Smooth muscle cell (in vitro differentiated cells): ENCODE measurements at regions not wholly inside any gene's neighbourhood (a gene's known extent, or its start where the extent isn't known, plus 50 kb on each side); places are given as distances from the start of the nearest gene placed in this dataset.

Experiments used
- DNase-seq: peaks from one replicate; lab custom pipeline; 2025; ENCODE audit not compliant: unreplicated experiment; lab: John Stamatoyannopoulos, UW
- H2AFZ ChIP-seq: fragments of 200-600 bp; sonication (generic); 2 replicates; pipeline ENCODE4 v1.6.0; 2016; ENCODE audit warnings: antibody characterized with exemption, low read depth, mild to moderate bottlenecking
- H3F3A ChIP-seq: fragments of 200-600 bp; sonication (generic); 2 replicates; pipeline ENCODE4 v1.6.0; 2017; ENCODE audit warnings: antibody characterized with exemption, low read depth
- H3K27ac ChIP-seq: fragments of 200-600 bp; sonication (generic); 2 replicates; pipeline ENCODE4 v1.5.1; 2016; ENCODE audit warnings: low read depth, mild to moderate bottlenecking
- H3K27me3 ChIP-seq: fragments of 200-600 bp; sonication (generic); 2 replicates; pipeline ENCODE4 v1.6.1; 2016; ENCODE audit warnings: low read depth, mild to moderate bottlenecking
- H3K36me3 ChIP-seq: fragments of 200-600 bp; sonication (generic); 2 replicates; pipeline ENCODE4 v1.5.1; 2016; ENCODE audit warnings: low read depth
- H3K4me1 ChIP-seq: fragments of 200-600 bp; sonication (generic); 2 replicates; pipeline ENCODE4 v1.5.1; 2016; ENCODE audit warnings: low read depth
- H3K4me2 ChIP-seq: fragments of 200-600 bp; sonication (generic); 2 replicates; pipeline ENCODE4 v1.6.0; 2016; ENCODE audit warnings: mild to moderate bottlenecking
- H3K4me3 ChIP-seq: fragments of 200-600 bp; sonication (generic); 2 replicates; pipeline ENCODE4 v1.5.1; 2016; ENCODE audit warnings: mild to moderate bottlenecking
- H3K79me2 ChIP-seq: fragments of 200-600 bp; sonication (generic); 2 replicates; pipeline ENCODE4 v1.6.0; 2016; ENCODE audit warnings: low read depth, mild to moderate bottlenecking
- H3K9ac ChIP-seq: fragments of 200-600 bp; sonication (generic); 2 replicates; pipeline ENCODE4 v1.6.0; 2016; ENCODE audit warnings: low read depth
- H3K9me3 ChIP-seq: fragments of 200-600 bp; sonication (generic); replicated peaks from 2 replicates; pipeline ENCODE4 v1.5.1; 2016; ENCODE audit warnings: low read depth
- H4K20me1 ChIP-seq: fragments of 200-600 bp; sonication (generic); 2 replicates; pipeline ENCODE4 v1.6.0; 2016; ENCODE audit warnings: low read depth
- WGBS: methylation state at CpG from one replicate; pipeline ENCODE4 v1.1.7; 2016; ENCODE audit warnings: low lambda C conversion rate; 5-methylcytosine and 5-hydroxymethylcytosine counted together
- TF ChIP-seq, protein P1 (sequence below): fragments of 200-600 bp; sonication (generic); IDR thresholded peaks from 2 replicates; pipeline ENCODE4 v1.5.1; 2017; ENCODE audit warnings: borderline replicate concordance, mild to moderate bottlenecking, antibody characterized with exemption; ENCODE audit not compliant: insufficient read depth, poor library complexity, severe bottlenecking

DNA sequence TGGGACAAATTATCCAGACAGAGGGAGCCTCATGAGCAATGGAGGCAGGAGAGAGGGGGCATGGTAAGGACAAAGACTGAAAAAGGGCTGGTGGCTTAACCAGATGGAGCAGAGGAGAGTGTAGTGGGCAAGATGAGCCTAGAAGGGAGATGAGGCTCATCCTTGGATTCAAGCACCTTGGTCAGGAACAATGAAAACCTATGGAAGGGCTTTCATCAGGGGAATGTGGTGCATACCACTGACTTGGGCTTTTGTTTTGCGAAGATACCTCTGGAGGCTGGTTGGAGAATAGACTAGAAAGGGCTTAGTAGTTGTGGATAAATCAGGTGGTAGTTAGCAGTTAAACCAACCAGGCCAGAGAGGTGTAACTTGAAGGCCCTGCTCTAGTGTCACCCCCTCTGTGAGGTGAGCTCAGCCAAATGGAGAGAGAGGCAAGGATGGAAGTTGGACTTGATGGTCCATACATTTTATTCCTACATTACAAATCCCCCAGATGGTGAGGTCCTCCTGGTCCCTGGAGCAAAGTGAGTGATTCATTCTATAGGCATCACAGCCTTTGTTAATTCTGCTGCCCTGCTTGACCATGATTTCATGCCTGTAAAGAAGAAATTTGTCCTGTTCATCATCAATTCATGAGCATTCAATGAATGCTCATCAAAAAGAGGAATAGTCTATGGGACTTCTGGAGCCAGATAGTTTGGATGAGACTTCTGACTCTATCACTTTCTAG lies 264.8 kb upstream of the IGFBP7 start:
- Histone ChIP-seq H3K4me1 (no peaks in the 10 kb centered on the region), H3K4me3 (no peak overlapping the region), H3K9me3 (no peaks in the 10 kb centered on the region), H2AFZ (no peak overlapping the region), H3K27ac (no peak overlapping the region), H3K9ac (no peak overlapping the region), H3K79me2 (no peaks in the 10 kb centered on the region), H3F3A (no peaks in the 10 kb centered on the region), H3K4me2 (no peak overlapping the region), H3K27me3 (no peaks in the 10 kb centered on the region), H3K36me3 (no peaks in the 10 kb centered on the region), H4K20me1 (no peaks in the 10 kb centered on the region)
- DNase-seq: no peak
- WGBS: 100% methylated on average over 1 of the region's 1 CpG
- TF ChIP-seq, protein P1, sequence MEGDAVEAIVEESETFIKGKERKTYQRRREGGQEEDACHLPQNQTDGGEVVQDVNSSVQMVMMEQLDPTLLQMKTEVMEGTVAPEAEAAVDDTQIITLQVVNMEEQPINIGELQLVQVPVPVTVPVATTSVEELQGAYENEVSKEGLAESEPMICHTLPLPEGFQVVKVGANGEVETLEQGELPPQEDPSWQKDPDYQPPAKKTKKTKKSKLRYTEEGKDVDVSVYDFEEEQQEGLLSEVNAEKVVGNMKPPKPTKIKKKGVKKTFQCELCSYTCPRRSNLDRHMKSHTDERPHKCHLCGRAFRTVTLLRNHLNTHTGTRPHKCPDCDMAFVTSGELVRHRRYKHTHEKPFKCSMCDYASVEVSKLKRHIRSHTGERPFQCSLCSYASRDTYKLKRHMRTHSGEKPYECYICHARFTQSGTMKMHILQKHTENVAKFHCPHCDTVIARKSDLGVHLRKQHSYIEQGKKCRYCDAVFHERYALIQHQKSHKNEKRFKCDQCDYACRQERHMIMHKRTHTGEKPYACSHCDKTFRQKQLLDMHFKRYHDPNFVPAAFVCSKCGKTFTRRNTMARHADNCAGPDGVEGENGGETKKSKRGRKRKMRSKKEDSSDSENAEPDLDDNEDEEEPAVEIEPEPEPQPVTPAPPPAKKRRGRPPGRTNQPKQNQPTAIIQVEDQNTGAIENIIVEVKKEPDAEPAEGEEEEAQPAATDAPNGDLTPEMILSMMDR: no peak

DNA sequence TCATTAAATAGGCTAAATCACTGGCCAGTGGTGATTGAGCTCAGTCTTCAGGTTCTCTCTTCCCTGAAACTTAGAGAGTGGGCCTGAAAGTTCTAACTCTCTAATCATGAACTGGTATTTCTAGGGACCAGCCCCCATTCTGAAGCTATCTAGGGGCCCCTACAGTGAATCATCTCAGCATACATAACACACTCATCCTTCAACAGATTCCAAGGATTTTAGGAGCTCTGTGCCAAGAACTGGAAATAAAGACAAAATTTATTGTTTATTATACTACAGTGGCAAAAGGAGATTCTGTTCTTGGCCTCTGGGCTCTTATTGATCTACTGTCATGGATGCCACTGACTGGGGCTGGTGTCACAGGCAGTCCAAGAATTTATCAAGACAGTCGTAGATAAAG lies 263.8 kb upstream of the IGFBP7 start:
- no peak for DNase-seq
- Histone ChIP-seq H3K79me2 (no peaks in the 10 kb centered on the region), H3F3A (no peaks in the 10 kb centered on the region), H2AFZ (no peak overlapping the region), H3K9me3 (no peaks in the 10 kb centered on the region), H3K9ac (no peak overlapping the region), H4K20me1 (no peaks in the 10 kb centered on the region), H3K27ac (no peak overlapping the region), H3K4me1 (no peaks in the 10 kb centered on the region), H3K36me3 (no peaks in the 10 kb centered on the region), H3K4me2 (no peak overlapping the region), H3K27me3 (no peaks in the 10 kb centered on the region), H3K4me3 (no peak overlapping the region)
- WGBS: 93% methylated on average over 1 of the region's 1 CpG
- TF ChIP-seq, protein P1: no peak

DNA sequence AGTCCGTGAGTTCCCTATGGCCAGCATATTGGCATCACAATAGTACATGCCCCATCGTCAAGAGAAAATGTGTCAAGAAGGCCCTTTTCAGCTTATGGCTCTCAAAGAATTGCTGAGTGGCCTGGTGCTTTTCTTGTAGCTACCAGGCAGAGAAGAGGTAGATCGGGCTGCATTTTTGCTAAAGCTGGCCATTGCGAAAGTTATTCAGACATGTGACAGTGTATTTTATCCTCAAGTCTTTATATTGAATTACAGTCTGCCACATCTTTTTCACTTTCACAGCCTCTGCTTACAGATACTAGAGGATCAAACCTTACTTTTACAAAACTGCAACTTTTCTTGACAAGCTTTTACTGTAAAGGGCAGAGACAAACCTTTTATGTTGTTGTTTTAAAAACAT lies 261.5 kb upstream of the IGFBP7 start:
- no peaks in the 10 kb centered on the region for H4K20me1 ChIP-seq
- H3K27ac ChIP-seq: no peak overlapping the region
- no peak for DNase-seq
- no peaks in the 10 kb centered on the region for H3F3A ChIP-seq
- WGBS: 91% methylated on average over 4 of the region's 4 CpGs
- H3K36me3 ChIP-seq: no peaks in the 10 kb centered on the region
- H3K79me2 ChIP-seq: no peaks in the 10 kb centered on the region
- H3K4me2 ChIP-seq: no peak overlapping the region
- TF ChIP-seq, protein P1: no peak
- H3K9me3 ChIP-seq: no peaks in the 10 kb centered on the region
- H3K4me3 ChIP-seq: no peak overlapping the region
- no peak overlapping the region for H2AFZ ChIP-seq
- H3K9ac ChIP-seq: no peak overlapping the region
- H3K27me3 ChIP-seq: no peaks in the 10 kb centered on the region
- no peaks in the 10 kb centered on the region for H3K4me1 ChIP-seq

DNA sequence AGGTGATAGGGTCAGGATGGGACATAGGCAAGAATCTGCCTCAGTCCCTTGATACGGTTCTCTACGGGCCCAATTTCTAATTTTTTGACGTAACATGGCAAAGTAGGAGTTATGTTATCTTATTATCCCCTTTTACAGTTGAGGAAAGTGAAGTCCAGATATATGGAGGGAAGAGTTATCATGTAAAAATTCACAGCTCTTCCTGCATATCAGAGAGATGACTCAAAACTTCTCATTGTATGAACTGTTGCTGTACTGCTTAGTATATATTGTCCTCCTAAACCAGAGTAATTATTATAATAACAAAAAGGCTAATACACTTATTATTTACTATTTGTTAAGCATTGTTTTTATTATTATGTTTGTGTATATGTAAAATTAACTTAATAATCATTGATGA lies 260.5 kb upstream of the IGFBP7 start:
- Histone ChIP-seq H3K36me3 (no peaks in the 10 kb centered on the region), H3K27ac (no peak overlapping the region), H3K27me3 (no peaks in the 10 kb centered on the region), H4K20me1 (no peaks in the 10 kb centered on the region), H3K4me1 (no peaks in the 10 kb centered on the region), H3K4me2 (no peak overlapping the region), H2AFZ (no peak overlapping the region), H3K9me3 (no peaks in the 10 kb centered on the region), H3K79me2 (no peaks in the 10 kb centered on the region), H3K9ac (no peak overlapping the region), H3F3A (no peaks in the 10 kb centered on the region), H3K4me3 (no peak overlapping the region)
- WGBS: 87% methylated on average over 3 of the region's 3 CpGs
- no peak for DNase-seq
- TF ChIP-seq, protein P1: no peak
